DMS79 (cell line): ENCODE measurements at regions not wholly inside any gene's neighbourhood (a gene's known extent, or its start where the extent isn't known, plus 50 kb on each side); places are given as distances from the start of the nearest gene placed in this dataset.
"Not testable (repeated sequence)": the region's sequence is repeated elsewhere in the genome, so short reads cannot be mapped to it uniquely, and the experiment has no call there.

Experiments used
- DNase-seq: peaks from one replicate; lab custom pipeline; 2025; lab: John Stamatoyannopoulos, UW

GRCh38 chr3:127439621-127440020, 150.9 kb downstream of the TPRA1 start:
- DNase-seq = no peak

GRCh38 chr3:127438951-127439350, 151.1 kb upstream of the PRR20G start:
- DNase-seq = no peak

- DNase-seq = no peak
Observed at GRCh38 chr3:127438371-127438770, 150.5 kb upstream of the PRR20G start.

- not testable (repeated sequence) for DNase-seq
Observed at GRCh38 chr3:127435299-127435698, 147.5 kb upstream of the PRR20G start.

- DNase-seq = peak; percentile 38
Observed at GRCh38 chr3:127431066-127431465, 143.2 kb upstream of the PRR20G start.

- peak; percentile 24 for DNase-seq
Observed at GRCh38 chr3:127428344-127428997, 140.6 kb upstream of the PRR20G start.

- no peak for DNase-seq
Observed at GRCh38 chr3:127427666-127428065, 139.8 kb upstream of the PRR20G start.

GRCh38 chr3:127427156-127427555, 139.3 kb upstream of the PRR20G start:
- DNase-seq = no peak

- DNase-seq = no peak
Observed at GRCh38 chr3:127426444-127427153, 138.8 kb upstream of the PRR20G start.

GRCh38 chr3:127425505-127426443, 137.9 kb upstream of the PRR20G start:
- DNase-seq = no peak

- no peak for DNase-seq
Observed at GRCh38 chr3:127424766-127425504, 137.1 kb upstream of the PRR20G start.

GRCh38 chr3:127423856-127424765, 136.3 kb upstream of the PRR20G start:
- DNase-seq = no peak

- DNase-seq = no peak
Observed at GRCh38 chr3:127422663-127423375, 135.0 kb upstream of the PRR20G start.

- no peak for DNase-seq
Observed at GRCh38 chr3:127421943-127422662, 134.3 kb upstream of the PRR20G start.

GRCh38 chr3:127420829-127421228, 133.0 kb upstream of the PRR20G start:
- no peak for DNase-seq

- DNase-seq = no peak
Observed at GRCh38 chr3:127419641-127420553, 132.1 kb upstream of the PRR20G start.

- DNase-seq = peak; percentile 83
Observed at GRCh38 chr3:127419182-127419581, 131.3 kb upstream of the PRR20G start.

GRCh38 chr3:127418560-127419147, 130.8 kb upstream of the PRR20G start:
- DNase-seq = peak; percentile 69
